Amniotic stem cell (primary cell): ENCODE measurements at regions not wholly inside any gene's neighbourhood (a gene's known extent, or its start where the extent isn't known, plus 50 kb on each side); places are given as distances from the start of the nearest gene placed in this dataset.
"Not testable (repeated sequence)": the region's sequence is repeated elsewhere in the genome, so short reads cannot be mapped to it uniquely, and the experiment has no call there.

Source experiments
- DNase-seq: peaks from one replicate; lab custom pipeline; 2025; lab: John Stamatoyannopoulos, UW

DNA sequence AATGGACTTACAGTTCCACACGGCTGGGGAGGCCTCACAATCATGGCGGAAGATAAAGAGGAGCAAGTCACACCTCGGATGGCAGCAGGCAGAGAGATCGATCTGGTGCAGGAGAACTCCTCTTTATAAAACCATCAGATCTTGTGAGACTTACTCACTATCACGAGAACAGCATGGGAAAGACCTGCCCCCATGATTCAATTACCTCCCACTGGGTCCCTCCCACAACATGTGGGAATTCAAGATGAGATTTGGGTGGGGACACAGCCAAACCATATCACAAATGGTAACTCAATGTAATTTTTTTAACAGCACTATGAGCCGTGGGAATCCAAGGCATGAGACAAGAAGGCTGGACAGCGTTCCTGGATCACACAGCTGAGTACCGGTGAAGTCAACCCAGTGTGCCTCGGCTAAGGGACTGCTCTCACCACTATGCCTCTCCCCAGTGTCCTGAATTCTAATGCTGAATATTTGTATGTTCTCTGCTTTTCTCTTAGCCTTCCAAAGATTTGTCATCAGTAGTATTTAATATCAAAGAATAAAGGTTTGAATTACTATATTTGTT lies 84.3 kb downstream of the IRS2 start:
- not testable (repeated sequence) for DNase-seq

DNA sequence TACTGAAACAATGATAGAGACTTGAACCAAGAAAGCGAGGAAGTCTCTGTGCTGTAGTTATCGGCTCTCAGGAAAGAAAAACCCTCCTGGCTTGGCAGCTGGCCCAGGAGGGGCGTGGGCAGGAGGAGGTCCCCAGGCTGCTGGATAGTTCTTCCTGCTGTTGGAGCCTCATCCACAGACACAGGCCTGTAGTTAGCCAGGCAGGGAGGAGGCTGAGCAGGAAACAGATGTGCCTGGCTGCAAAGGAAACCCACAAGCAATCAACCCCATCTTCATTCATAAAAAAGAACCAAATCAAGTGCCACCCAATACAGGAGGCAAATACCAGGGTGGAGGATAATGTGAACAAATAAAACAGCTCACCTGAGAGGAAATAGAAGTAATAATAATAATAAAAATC lies 86.2 kb downstream of the IRS2 start:
- no peak for DNase-seq

DNA sequence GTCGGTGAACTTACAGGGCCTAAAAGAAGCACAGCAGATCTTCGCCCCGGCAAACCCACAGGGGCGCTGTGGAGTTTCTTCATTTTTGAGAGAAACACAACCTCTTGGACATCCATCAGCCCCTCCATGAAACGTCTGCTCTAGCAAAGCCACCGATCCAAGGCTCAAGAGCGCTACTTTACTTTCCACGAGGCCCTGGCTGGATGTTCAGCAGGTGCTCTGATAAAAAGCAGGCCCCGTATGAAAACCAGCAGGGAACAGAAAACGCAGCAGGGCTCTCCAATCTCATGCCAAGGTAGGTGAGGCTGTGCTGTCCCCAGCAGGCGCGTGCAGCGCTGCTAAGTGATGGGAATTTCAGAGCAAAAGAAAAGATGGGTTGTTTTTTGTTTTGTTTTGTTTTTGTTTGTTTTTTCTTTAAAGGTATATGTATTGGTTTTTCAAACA lies 86.7 kb downstream of the IRS2 start:
- no peak for DNase-seq

DNA sequence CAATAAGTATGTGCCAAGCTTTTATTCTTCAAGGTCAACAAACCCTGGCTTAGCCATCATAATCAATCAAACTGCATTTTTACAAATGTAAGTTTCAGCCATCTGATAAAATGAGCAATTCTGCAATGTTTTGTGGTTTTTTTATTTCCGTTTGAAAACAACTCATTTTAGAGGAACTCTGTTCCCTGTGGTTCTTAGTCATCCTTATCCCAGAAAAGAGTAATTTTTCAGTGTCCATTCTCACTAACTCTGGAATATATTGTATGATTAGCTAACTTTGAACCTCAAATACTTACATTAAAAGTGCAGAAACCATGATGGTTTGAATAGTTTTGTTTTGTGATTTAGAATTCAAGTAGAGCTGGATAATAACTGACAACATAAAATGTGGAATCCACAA lies 87.6 kb downstream of the IRS2 start:
- no peak for DNase-seq

DNA sequence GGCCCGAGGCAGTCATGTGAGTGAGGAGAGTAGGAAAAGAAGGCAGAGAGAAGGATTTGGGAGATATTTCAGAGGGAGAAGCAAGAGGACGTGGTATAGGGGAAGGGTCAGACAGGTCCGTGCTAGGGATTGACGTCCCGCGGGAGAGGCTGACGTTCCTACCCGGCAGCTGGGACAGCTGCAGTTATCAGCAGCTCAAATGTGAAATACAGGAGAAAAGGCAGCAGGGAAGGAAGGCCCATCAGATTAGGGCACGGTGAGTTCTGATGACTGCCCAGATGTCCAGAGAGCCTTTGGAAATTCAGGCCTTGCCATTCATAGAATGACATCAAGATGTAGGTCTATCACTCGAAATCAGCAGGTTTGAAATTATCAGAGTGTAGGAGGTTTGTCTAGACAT lies 88.4 kb downstream of the IRS2 start:
- no peak for DNase-seq

DNA sequence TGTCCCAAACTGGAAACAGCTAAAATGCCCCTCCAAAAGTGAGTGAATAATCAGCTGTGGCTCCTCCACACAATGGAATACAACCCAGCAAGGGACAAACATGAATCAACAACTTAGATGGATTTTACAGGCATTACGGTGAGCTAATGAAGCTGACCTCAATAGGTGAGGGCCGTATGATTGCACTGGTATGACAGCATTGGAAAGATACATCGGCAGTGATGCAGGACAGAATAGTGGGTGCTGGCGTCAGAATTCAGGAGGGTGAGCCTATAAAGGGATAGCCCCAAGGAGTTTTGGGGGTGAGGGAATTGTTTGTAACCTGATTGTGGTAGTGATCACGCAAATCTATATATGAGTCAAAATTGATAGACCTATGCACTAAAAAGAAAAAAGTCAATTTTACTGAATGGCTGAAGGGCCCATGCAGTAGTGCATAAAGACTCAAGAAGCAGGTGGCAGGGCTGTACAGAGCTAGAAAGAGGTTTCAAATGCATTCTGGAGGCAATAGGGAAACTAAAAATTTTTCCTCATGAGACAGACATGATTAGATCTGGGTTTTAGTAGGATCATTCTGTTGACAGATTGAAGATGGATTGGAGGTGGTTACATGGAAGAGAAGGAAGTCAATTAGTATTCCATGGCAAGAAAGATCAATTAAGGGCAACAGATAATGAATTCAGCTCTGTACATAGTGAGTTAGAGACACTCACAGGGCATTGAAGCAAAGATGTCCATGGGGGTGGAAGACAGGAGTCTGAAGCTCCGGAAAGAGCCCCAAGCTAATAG lies 90.8 kb downstream of the IRS2 start:
- no peak for DNase-seq

DNA sequence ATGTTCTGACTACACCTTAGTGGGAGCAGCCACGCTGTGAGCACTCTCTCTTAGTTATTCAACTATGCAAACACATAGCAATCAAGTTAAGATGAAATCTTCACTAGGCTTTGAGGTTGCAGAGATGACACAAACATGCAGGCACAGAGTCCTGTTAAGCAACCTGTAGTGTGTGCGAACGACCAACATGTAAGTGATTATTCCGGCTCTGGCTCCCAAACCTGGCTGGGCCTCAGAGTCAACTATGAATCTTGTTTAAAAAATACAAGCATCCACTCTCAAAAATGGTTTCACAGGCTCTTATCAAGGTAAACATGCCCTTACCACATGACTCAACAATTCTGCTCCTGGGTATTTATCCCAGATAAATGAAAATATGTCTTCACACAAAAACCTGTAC lies 91.4 kb downstream of the IRS2 start:
- DNase-seq: no peak

DNA sequence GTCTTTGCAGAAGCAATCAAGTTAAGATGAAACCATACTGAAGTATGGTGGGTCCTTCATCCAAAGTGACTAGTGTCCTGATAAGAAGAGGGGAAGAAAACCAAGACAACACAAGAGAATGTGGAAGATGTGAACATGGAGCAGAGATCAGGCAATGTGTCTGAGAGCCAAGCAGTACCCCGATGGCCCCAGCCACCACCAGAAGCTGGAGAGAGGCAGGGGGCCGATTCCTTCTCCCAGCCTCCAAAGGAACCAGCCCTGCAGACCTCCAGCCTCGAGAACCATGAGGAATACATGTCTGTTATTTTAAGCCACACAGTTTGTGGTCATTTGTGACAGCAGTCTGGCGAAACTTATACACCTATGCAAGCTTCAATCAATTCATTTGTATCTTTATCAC lies 93.2 kb downstream of the IRS2 start:
- no peak for DNase-seq

DNA sequence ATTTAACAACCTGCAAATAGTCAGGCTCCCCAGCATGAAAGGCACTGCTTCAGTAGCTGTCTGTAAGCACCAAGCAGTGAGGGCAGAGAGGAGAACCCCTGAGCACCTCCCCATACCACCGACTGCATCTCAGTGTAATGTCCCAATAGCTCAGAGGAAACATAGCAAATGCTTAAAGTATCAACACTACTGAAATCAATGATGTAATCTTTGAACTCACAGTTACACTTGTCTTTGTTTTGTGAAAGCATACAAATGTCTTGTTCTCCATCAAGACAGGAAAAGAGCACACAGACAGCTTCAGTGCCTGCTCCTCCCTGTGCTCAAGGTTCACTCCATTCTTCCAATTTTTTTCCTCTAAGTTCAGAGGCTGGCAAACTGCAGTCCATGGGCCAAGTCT lies 94.7 kb downstream of the IRS2 start:
- no peak for DNase-seq

DNA sequence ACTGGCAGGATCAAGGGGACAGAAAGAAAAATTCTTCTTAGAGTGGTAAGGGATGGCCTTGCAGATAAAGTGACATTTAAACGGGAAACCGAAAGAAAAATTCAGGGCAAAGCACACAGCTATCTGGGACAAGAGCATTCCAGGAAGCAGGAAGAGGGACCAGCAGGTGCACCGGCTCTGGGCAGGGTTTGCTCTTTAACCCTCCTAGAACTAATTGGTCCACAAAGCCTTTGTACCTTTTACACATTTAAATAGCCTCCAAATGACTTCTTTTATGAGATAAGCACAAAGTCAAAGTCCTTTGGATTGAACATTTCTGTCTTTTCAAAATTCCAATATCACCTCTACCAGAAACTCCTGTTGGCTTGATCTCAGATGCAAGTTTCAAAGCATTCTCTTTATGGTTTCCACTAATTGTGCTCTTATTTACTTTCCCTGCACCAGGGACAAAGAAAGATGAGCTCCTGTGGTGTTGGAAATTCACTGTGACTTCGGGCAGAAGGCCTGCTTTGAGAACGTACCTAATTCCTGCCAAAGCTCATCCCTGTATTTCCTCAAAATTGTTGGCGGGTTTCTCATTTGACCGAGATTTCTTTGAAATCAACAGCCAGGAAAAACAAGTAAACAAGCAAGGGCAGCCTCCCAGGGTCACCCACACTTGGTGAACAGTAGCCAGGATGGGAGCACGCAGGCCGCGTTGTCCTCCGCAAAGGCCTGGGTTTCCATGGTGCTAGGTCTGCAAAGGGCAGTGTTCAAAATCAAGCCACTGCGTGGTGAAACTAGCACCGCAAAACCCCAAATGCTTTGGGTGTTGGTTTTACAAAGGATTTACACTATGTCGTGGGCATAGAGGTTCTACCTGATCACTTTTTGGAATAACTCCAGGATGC lies 98.6 kb downstream of the IRS2 start:
- no peak for DNase-seq

DNA sequence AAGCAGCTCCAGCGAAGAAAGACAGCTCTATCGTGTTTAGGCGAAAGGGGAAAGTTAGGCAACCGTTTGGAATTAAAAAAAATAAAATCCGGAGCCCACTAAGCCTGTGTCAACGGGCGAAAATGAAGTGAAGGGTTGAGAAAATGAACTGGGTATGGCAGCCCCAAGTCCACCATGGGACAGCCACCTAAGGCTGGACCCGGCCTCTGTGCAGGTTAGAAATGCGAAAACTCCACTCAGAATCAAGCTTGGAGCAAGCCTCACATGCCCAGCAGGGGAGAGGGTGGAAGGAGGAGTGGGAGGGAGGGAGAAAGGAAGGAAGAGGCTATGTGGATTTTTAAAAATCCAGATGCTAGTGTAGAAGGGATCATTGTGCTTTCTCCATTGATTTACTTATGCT lies 101.2 kb downstream of the IRS2 start:
- DNase-seq: no peak

DNA sequence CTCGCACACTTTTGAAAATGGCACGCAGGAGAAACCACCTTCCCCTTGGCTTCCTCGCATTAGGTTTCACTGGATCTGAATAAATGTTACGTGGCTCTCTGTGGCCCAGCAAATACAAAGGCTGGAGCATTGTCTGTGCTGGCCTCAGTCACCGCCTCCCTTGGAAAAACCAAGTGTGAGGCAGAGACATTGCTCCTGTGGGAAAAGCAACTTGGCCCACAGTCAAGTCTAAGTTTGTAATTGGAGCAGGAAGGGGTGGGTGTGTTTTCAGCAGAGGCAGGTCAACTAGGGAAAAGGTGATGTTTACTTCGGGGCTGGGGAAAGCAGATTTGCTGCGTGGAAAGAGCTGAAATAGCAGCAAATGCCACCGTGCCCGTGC lies 101.6 kb downstream of the IRS2 start:
- DNase-seq: no peak

DNA sequence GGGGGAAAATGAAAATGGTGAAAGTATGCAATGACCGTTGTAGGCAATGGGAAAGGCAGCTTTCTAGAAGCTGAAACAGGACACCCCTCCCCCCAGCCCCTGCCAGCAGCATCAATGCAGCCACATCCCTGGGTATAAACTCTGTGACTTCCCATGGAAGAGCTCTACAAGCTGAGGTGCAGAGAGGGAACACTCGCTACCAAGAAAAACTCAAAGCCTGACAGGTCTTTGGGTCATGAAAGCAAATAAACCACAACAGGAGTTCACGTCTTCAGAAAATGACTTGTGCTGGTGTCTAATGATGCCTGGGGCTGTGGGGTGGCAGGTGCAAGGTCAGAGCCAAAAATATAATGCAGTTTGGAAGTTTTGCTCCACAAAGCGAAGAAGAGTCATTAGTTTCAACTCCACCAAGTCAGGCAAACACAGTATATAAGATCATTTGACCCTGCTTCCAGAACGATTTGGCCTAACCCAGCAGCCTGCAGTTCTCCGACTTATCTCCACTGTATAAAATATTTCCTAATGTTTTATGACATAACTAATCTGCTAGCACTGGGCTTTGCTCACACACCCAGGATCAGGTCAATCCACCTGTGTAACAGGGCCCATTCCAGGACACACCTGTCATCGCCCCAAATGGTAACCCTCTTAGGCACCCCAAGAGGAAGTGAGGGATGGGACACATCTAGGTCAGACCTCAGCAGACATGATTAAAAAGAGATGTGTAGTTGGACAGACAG lies 102.1 kb downstream of the IRS2 start:
- no peak for DNase-seq

DNA sequence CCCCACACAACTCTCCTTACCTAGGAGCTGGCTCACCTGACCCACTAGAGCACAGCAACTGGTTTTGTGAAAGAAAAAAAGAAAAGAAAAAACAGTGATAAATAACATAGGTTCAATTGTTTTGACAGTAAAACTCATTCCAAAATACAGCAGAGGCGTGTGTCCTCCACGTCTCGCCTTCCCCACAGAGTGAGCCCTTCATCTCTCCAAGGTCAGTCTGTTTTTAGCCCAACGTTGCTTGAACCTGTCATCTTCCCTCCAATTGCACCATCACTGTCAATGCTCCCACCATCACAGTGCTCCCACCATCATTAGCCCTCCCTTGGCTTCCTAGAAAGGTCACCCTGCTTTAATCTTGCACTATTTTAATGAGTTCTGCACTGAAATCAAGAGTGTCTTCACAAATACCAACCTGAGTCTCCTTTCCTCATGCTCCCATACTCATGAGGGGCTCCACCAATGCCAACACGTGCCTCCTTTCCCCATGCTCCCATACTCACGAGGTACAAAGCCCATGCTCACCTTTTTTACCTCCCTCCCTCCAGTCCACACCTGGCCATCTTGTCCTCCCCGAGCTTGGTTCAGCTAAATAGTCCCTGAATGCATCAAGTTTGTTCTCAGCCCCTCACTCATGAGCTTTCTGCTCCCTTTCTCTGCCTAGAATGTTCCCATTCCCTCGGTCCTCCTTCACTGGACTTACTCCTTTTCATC lies 103.7 kb downstream of the IRS2 start:
- no peak for DNase-seq

DNA sequence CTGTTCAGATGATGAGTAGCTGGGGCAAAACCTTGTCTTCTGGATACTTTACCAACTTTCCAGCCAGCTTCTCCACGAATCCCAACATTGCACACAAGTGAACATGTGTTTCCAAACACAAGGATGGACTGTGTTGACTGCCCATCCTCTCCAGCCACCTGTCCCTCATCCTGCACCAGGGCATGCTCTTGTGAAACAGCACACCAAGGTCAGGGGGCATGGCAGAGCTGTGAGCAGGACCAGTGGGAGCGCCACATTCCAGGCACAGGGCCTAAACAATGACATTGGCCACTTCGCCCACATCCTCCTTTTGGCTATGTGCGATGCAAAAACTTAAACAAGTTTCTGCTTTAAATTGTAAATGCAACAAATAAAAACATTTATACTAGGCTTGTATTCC lies 105.5 kb downstream of the IRS2 start:
- no peak for DNase-seq

DNA sequence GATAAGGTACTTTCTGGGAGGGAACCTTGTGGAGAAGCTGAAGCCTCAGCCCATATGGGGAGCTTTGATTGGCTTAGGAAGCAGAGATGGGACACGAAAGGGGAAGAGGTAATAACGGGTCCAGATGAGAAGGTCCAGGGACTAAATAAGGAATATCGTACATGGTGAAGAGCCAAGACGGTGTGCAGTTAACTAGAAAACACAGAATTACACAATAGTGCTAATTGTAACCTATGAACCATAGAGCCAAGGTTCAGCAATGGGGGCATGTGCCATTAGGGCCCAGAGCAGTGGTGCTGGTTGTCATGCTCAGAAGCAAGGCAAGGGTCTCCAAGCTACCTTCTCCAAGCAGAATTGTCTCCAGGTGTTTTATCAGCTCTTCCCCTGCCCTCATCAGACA lies 106.1 kb downstream of the IRS2 start:
- DNase-seq: no peak

DNA sequence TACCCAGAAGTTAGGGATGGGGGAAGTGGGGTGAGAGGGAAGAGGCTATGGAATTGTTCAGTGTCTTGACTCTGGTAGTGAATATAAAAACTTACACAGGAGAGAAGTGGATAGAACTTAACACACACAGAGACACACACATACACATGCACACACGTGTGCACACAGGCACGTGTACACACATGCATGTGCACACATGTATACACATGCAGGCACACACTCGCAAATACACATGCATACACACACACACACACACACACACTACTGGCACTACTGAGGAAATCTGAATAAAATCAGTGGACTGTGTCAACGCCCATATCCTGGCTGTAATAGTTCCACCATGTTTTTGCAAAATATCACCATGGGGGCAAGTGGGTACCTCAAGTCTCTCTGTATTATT lies 107.9 kb downstream of the IRS2 start:
- no peak for DNase-seq

DNA sequence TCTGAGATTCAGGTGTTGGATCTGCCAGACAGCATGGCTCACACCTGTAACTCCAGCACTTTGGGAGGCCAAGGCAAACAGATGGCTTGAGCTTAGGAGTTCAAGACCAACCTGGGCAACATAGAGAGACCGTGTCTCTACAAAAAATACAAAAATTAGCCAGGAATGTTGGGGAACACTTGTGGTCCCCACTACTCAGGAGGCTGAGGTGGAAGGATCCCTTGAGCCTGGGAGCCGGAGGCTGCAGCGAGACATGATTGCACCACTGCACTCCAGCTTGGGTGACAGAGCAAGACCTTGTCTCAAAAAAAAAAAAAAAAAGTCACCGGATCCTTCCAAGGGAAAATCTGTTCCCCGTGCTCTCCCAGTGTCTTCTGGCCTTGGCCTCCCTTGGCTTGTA lies 109.2 kb downstream of the IRS2 start:
- DNase-seq: no peak

DNA sequence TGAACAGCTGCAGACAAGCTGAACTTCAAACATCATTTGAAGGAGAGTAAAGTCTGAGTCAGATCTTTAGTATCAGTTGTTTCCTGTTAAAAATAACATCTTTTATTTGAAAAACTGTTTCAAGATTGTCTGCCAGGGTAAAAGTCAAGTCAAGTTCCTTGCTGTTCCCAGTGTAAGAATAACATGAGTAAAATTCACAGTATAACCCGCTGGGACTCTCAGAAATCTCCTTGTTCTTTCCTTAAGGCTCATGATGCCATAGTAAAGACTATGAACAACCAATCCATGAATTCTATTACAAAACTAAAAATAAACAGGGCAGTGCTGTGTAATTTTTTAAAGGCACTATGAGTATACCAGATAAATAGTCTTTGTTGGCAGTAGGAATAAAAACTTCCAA lies 112.9 kb downstream of the IRS2 start:
- no peak for DNase-seq

DNA sequence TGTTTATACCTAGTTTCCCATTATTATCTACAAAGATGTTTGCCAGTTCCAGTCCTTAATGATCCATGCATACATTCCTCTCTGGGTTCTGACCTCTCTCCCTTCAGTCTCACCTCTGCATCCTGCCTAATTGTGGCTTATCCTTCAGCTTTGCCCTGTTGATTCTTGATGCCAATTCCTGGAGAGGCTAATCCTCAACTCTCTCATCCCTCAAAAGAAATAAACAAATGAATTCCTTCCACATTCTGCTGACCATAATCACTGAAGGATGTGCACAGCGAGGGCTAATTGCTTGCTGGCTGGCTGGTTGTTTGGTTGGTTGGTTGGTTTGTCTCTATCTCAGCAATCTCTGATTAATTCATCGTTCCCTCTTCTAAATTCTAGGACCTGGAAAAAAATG lies 113.8 kb downstream of the IRS2 start:
- DNase-seq: no peak

DNA sequence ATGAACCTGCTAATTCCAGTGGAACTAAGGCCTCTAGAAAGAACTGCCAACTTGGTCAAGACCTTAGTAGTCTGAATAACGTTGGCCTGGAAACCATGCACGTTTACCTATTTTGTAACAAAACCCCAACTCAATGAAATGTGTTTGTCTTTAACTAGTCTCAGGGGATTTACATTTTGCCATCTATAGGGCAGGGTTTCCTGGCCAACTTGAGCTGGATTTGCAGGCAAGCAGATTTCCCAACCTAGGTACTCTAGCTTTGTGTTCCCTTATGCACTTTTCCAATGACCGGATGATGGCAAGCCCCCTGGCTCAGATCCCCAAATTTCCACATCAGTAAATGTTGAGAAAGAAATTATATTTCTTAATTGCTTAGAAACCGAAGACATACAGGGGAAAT lies 114.5 kb downstream of the IRS2 start:
- DNase-seq: no peak

DNA sequence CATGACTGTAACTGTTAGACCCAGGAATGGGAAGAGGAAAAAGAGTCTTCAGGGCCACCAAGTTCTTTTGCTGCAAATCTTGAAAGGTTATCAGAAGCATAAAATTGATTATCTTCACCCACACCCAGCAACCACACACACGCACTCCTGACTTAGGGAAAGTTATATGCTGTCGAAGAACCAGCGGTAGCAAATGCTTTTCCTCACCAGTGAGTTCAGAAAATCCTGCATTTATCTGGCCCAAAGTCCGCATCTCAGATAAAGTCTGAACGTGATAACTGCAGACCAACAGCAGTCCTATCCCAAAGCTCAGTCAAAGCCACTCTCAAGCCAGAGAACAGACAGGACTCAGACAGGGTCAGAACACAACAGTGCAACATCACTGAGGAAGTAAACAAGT lies 115.6 kb downstream of the IRS2 start:
- DNase-seq: no peak
